ENCODE measurements at regions not wholly inside any gene's neighbourhood (a gene's known extent, or its start where the extent isn't known, plus 50 kb on each side); places are given as distances from the start of the nearest gene placed in this dataset.
"Not testable (repeated sequence)": the region's sequence is repeated elsewhere in the genome, so short reads cannot be mapped to it uniquely, and the experiment has no call there.

- intact Hi-C loops (cut with DNase I; ENCODE audit: low total_unique reads): no loop called here
Measured at GRCh38 chr12:30531731-30532678, 163.7 kb downstream of the IPO8 start.

GRCh38 chr12:30529489-30530269 is 166.0 kb downstream of the IPO8 start:
- Histone ChIP-seq H3K27ac (no peak overlapping the region), H3K4me3 (no peak overlapping the region), H3K9me3 (no peaks in the 10 kb centered on the region), H3K4me1 (no peaks in the 10 kb centered on the region), H3K27me3 (replicated peaks in 1 of 7) (no peaks in the 10 kb centered on the region), H3K36me3 (no peaks in the 10 kb centered on the region)
- intact Hi-C loops (cut with DNase I; ENCODE audit: low total_unique reads): no loop called here
- no peak for DNase-seq
- TF ChIP-seq POLR2A (IDR thresholded peaks at IDR 0.05) (no peak), CTCF (IDR thresholded peaks at IDR 0.05 in 8 of 11, conservative IDR thresholded peaks at IDR 0.05 in 3 of 11) (no peak), POLR2AphosphoS5 (IDR thresholded peaks at IDR 0.05) (no peak)
- WGBS, 5 donors: 74 to 83% (median 78%) methylated on average over 4 of the region's 4 CpGs

More at GRCh38 chr12:30531731-30532678, 163.7 kb downstream of the IPO8 start:
- Histone ChIP-seq H3K4me3 (no peak overlapping the region), H3K9me3 (no peaks in the 10 kb centered on the region), H3K4me1 (no peaks in the 10 kb centered on the region), H3K27me3 (replicated peaks in 1 of 7) (no peaks in the 10 kb centered on the region), H3K27ac (no peak overlapping the region), H3K36me3 (no peaks in the 10 kb centered on the region)
- TF ChIP-seq POLR2AphosphoS5 (IDR thresholded peaks at IDR 0.05): no peak
- TF ChIP-seq POLR2A (IDR thresholded peaks at IDR 0.05): no peak
- no peak for TF ChIP-seq CTCF (IDR thresholded peaks at IDR 0.05 in 8 of 11, conservative IDR thresholded peaks at IDR 0.05 in 3 of 11)
- WGBS, 5 donors: 83 to 92% (median 89%) methylated on average over 8 of the region's 8 CpGs
- DNase-seq: no peak

- intact Hi-C loops (cut with DNase I; ENCODE audit: low total_unique reads): no loop called here
- WGBS, 5 donors: 40 to 54% (median 45%) methylated on average over 4 of the region's 4 CpGs
- no peak for TF ChIP-seq POLR2A (IDR thresholded peaks at IDR 0.05)
- TF ChIP-seq CTCF (IDR thresholded peaks at IDR 0.05 in 8 of 11, conservative IDR thresholded peaks at IDR 0.05 in 3 of 11): no peak
- TF ChIP-seq POLR2AphosphoS5 (IDR thresholded peaks at IDR 0.05): no peak
Measured at GRCh38 chr12:30525171-30525570, 170.5 kb downstream of the IPO8 start.

GRCh38 chr12:30520285-30520684 is 175.4 kb downstream of the IPO8 start:
- H3K4me1 ChIP-seq; H3K36me3 ChIP-seq; H3K9me3 ChIP-seq; H3K4me3 ChIP-seq; H3K27me3 ChIP-seq (replicated peaks in 1 of 7); DNase-seq; intact Hi-C loops (cut with DNase I; ENCODE audit: low total_unique reads); H3K27ac ChIP-seq: not testable (repeated sequence)
- WGBS, 5 donors: 50 to 77% (median 64%) methylated on average over 2 to 4 of the region's 4 CpGs

More at GRCh38 chr12:30525171-30525570, 170.5 kb downstream of the IPO8 start:
- Histone ChIP-seq H3K27me3 (replicated peaks in 1 of 7) (no peaks in the 10 kb centered on the region), H3K27ac (no peak overlapping the region), H3K4me1 (no peaks in the 10 kb centered on the region), H3K9me3 (no peaks in the 10 kb centered on the region), H3K4me3 (no peak overlapping the region), H3K36me3 (no peaks in the 10 kb centered on the region)
- DNase-seq: no peak

Data from spleen (tissue), 11 donors.